ENCODE measurements at regions not wholly inside any gene's neighbourhood (a gene's known extent, or its start where the extent isn't known, plus 50 kb on each side); places are given as distances from the start of the nearest gene placed in this dataset.

DNA sequence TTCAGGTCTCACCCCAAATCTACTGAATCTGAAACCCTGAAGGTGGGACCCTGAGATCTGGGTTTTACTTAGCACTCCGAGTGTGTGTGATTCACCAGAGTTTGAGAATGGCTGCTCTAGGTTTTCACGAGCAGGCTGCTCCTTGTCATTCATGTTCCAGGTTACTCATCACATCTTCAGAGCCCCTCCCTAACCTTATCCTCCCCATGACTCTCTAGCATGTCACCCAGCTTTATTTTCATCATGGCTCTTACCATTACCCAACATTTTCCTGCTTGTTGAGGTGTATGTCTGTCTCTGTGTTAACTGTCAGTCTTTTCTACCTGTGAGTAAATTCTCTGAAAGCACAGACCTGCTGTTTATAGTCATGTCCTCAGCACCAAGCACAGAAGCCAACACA lies 319.2 kb downstream of the NSG2 start:
- DNase-seq (ENCODE audit: low spot score): no peak
- no peak overlapping the region for H2AFZ ChIP-seq (replicated peaks)
- Mint-ChIP-seq H3K27me3 (ENCODE audit: insufficient read depth, low read depth) (peaks cover 9% of the 10 kb centered on the region), H3K27ac (no peak overlapping the region), H3K36me3 (no peaks in the 10 kb centered on the region), H3K4me3 (no peak overlapping the region), H3K9me3 (peaks cover 12% of the 10 kb centered on the region), H3K4me1 (no peaks in the 10 kb centered on the region)
- H3K9ac ChIP-seq: no peak overlapping the region
- H3K27ac ChIP-seq: no peak overlapping the region
- H3K27me3 ChIP-seq: no peaks in the 10 kb centered on the region
- no peaks in the 10 kb centered on the region for H3K9me3 ChIP-seq (ENCODE audit: low read depth)
- H3K4me3 ChIP-seq: no peak overlapping the region
- no peaks in the 10 kb centered on the region for H3K4me1 ChIP-seq
- H3K79me2 ChIP-seq (ENCODE audit: low read depth): no peaks in the 10 kb centered on the region
- no peaks in the 10 kb centered on the region for H3K36me3 ChIP-seq
- no peaks in the 10 kb centered on the region for H3F3A ChIP-seq (ENCODE audit: low read depth)
- TF ChIP-seq, protein P1, sequence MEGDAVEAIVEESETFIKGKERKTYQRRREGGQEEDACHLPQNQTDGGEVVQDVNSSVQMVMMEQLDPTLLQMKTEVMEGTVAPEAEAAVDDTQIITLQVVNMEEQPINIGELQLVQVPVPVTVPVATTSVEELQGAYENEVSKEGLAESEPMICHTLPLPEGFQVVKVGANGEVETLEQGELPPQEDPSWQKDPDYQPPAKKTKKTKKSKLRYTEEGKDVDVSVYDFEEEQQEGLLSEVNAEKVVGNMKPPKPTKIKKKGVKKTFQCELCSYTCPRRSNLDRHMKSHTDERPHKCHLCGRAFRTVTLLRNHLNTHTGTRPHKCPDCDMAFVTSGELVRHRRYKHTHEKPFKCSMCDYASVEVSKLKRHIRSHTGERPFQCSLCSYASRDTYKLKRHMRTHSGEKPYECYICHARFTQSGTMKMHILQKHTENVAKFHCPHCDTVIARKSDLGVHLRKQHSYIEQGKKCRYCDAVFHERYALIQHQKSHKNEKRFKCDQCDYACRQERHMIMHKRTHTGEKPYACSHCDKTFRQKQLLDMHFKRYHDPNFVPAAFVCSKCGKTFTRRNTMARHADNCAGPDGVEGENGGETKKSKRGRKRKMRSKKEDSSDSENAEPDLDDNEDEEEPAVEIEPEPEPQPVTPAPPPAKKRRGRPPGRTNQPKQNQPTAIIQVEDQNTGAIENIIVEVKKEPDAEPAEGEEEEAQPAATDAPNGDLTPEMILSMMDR (IDR thresholded peaks at IDR 0.05): no peak
- TF ChIP-seq EZH2 (IDR thresholded peaks at IDR 0.05): no peak
- no peak for TF ChIP-seq EZH2phosphoT487 (IDR thresholded peaks at IDR 0.05)
- no peaks in the 10 kb centered on the region for H4K20me1 ChIP-seq (ENCODE audit: low read depth)
- H3K4me2 ChIP-seq: no peak overlapping the region

DNA sequence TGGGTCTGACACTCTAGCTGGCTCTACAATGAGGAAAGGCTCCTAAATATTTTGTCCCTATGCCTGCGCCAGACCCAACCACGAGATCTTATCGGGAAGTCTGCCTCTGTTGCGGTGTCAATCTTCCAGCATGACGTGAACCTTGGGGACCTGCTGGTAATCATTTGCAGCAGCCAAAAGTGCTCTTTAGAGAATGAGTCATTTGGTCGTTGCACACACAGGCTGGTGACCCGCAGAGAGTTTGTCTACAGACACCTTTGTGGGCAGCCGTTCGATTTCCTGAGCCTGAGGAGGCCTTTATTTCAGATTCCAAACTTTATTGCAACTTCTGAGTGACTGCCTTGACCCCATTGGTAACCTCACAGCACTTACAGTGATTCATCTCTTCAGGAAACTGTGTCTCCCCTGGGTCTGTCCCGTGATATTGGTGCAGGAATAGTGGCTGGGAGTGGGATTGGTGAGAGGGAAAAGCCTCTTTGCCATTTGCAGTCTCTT lies 326.1 kb downstream of the NSG2 start:
- Histone ChIP-seq H3K9ac (no peak overlapping the region), H3K27me3 (no peaks in the 10 kb centered on the region), H3K9me3 (ENCODE audit: low read depth) (no peaks in the 10 kb centered on the region), H3K79me2 (ENCODE audit: low read depth) (no peaks in the 10 kb centered on the region), H3F3A (ENCODE audit: low read depth) (no peaks in the 10 kb centered on the region), H3K4me3 (no peak overlapping the region), H3K36me3 (no peaks in the 10 kb centered on the region), H4K20me1 (ENCODE audit: low read depth) (no peaks in the 10 kb centered on the region), H2AFZ (replicated peaks) (no peak overlapping the region), H3K4me2 (no peak overlapping the region), H3K4me1 (no peaks in the 10 kb centered on the region), H3K27ac (no peak overlapping the region)
- Mint-ChIP-seq H3K27ac (peak overlapping the region; percentile 5), H3K4me3 (no peak overlapping the region), H3K27me3 (ENCODE audit: insufficient read depth, low read depth) (peaks cover 11% of the 10 kb centered on the region), H3K4me1 (peaks cover 35% of the 10 kb centered on the region), H3K9me3 (no peaks in the 10 kb centered on the region), H3K36me3 (no peaks in the 10 kb centered on the region)
- no peak for TF ChIP-seq EZH2 (IDR thresholded peaks at IDR 0.05)
- no peak for TF ChIP-seq EZH2phosphoT487 (IDR thresholded peaks at IDR 0.05)
- TF ChIP-seq, protein P1 (IDR thresholded peaks at IDR 0.05): no peak
- DNase-seq (ENCODE audit: low spot score): no peak

DNA sequence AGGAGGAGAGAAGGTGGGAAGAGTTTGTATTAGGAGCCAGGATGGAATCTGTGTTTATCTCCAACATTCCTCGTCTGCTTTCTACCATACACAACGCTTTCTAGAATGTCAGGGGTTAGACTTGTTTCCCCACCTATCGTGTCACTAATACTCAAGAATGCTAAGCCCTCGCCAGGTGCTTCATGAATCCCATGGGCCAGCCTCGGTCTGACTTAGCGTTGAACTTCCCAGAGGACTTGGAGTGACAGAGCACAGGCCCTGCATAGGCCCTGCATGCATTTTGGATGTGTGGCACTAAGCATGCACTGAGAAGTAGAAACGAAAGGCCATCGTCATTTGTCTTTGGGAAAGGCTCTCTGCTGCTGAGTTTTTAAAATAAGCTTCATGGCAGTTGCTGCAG lies 328.7 kb downstream of the NSG2 start:
- H3K36me3 Mint-ChIP-seq: no peaks in the 10 kb centered on the region
- TF ChIP-seq EZH2phosphoT487 (IDR thresholded peaks at IDR 0.05): no peak
- no peak overlapping the region for H3K9ac ChIP-seq

DNA sequence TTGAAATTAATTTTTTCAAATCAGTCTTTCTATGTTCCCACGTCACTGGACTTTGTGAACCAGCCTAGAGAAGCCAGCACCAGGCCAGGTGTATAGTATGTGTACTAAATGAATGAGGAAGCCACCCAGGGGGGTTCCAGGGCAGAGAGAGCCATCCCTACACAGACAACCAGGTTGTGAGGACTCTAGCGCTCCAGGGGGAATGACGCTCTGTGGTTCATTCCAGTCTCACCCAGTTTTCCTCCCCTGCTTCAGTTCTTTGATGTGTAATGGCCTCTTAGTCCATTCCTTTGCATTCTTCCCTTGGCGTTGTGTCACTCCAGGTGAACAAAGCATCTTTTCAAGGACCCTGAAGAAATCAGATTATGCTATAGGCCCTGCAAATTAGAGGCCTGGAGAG lies 330.6 kb downstream of the NSG2 start:
- no peaks in the 10 kb centered on the region for H3K79me2 ChIP-seq (ENCODE audit: low read depth)
- no peaks in the 10 kb centered on the region for H3K36me3 ChIP-seq
- H3K4me2 ChIP-seq: no peak overlapping the region
- no peak overlapping the region for H3K27ac ChIP-seq
- Mint-ChIP-seq H3K27me3 (ENCODE audit: insufficient read depth, low read depth) (peaks cover 3% of the 10 kb centered on the region), H3K9me3 (peaks cover 4% of the 10 kb centered on the region), H3K27ac (no peak overlapping the region), H3K4me1 (peaks cover 26% of the 10 kb centered on the region), H3K36me3 (no peaks in the 10 kb centered on the region), H3K4me3 (no peak overlapping the region)
- H3K4me3 ChIP-seq: no peak overlapping the region
- TF ChIP-seq EZH2 (IDR thresholded peaks at IDR 0.05) (no peak), EZH2phosphoT487 (IDR thresholded peaks at IDR 0.05) (no peak)
- TF ChIP-seq, protein P1 (IDR thresholded peaks at IDR 0.05): no peak
- peak; percentile 13 for DNase-seq (ENCODE audit: low spot score)
- H3K27me3 ChIP-seq: no peaks in the 10 kb centered on the region
- no peaks in the 10 kb centered on the region for H3K4me1 ChIP-seq
- no peak overlapping the region for H3K9ac ChIP-seq
- H4K20me1 ChIP-seq (ENCODE audit: low read depth): no peaks in the 10 kb centered on the region
- H2AFZ ChIP-seq (replicated peaks): no peak overlapping the region
- no peaks in the 10 kb centered on the region for H3K9me3 ChIP-seq (ENCODE audit: low read depth)
- H3F3A ChIP-seq (ENCODE audit: low read depth): no peaks in the 10 kb centered on the region

More for the DNA sequence above, 328.7 kb downstream of the NSG2 start:
- Mint-ChIP-seq H3K9me3 (peaks cover 1% of the 10 kb centered on the region), H3K4me3 (no peak overlapping the region), H3K4me1 (peaks cover 35% of the 10 kb centered on the region), H3K27ac (peak overlapping the region; percentile 50), H3K27me3 (ENCODE audit: insufficient read depth, low read depth) (peaks cover 11% of the 10 kb centered on the region)
- no peak overlapping the region for H3K4me3 ChIP-seq
- H3K79me2 ChIP-seq (ENCODE audit: low read depth): no peaks in the 10 kb centered on the region
- no peaks in the 10 kb centered on the region for H3K9me3 ChIP-seq (ENCODE audit: low read depth)
- H3F3A ChIP-seq (ENCODE audit: low read depth): no peaks in the 10 kb centered on the region
- H2AFZ ChIP-seq (replicated peaks): no peak overlapping the region
- no peak for DNase-seq (ENCODE audit: low spot score)
- no peaks in the 10 kb centered on the region for H4K20me1 ChIP-seq (ENCODE audit: low read depth)
- no peak overlapping the region for H3K4me2 ChIP-seq
- H3K4me1 ChIP-seq: no peaks in the 10 kb centered on the region
- H3K36me3 ChIP-seq: no peaks in the 10 kb centered on the region
- H3K27me3 ChIP-seq: no peaks in the 10 kb centered on the region
- H3K27ac ChIP-seq: no peak overlapping the region

Measured in neural progenitor cell (in vitro differentiated cells).